ENCODE measurements at regions not wholly inside any gene's neighbourhood (a gene's known extent, or its start where the extent isn't known, plus 50 kb on each side); places are given as distances from the start of the nearest gene placed in this dataset.

DNA sequence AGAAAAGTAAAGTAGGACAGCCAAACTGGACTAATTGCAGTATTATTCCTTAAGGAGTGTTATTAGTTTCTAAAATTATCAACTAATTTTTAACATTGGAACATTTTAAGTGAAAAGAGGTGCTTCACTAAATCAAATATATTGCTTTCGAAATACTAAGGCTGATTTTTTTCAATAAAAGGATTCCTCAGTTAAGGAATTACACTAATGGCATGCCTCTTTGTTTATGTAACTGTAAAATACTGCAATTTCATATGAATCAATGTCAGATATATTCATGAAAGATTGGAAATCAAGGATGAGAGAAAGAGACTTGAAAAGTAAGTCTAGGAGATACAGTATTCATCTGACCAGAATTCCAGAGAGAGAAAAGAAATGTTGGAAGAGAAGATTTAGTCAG lies 129.8 kb downstream of the TANC2 start:
- no peak overlapping the region for H3K4me3 Mint-ChIP-seq
- no peak overlapping the region for H4K91ac ChIP-seq (ENCODE audit: insufficient read length, low read depth, low read length)
- no peak overlapping the region for H3T11ph ChIP-seq (ENCODE audit: low read length)
- no peak overlapping the region for H3K9ac ChIP-seq (ENCODE audit: extremely low read depth, insufficient read length, low read length)
- TF ChIP-seq, protein P1, sequence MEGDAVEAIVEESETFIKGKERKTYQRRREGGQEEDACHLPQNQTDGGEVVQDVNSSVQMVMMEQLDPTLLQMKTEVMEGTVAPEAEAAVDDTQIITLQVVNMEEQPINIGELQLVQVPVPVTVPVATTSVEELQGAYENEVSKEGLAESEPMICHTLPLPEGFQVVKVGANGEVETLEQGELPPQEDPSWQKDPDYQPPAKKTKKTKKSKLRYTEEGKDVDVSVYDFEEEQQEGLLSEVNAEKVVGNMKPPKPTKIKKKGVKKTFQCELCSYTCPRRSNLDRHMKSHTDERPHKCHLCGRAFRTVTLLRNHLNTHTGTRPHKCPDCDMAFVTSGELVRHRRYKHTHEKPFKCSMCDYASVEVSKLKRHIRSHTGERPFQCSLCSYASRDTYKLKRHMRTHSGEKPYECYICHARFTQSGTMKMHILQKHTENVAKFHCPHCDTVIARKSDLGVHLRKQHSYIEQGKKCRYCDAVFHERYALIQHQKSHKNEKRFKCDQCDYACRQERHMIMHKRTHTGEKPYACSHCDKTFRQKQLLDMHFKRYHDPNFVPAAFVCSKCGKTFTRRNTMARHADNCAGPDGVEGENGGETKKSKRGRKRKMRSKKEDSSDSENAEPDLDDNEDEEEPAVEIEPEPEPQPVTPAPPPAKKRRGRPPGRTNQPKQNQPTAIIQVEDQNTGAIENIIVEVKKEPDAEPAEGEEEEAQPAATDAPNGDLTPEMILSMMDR (conservative IDR thresholded peaks at IDR 0.05) = no peak
- H3K4me1 Mint-ChIP-seq = no peaks in the 10 kb centered on the region
- H3K14ac ChIP-seq (ENCODE audit: insufficient read depth, low read length) = no peak overlapping the region
- no peak overlapping the region for H2BK20ac ChIP-seq (ENCODE audit: low read depth, low read length, poor library complexity, severe bottlenecking)
- H3K79me2 ChIP-seq (ENCODE audit: insufficient read depth, low read length) = no peaks in the 10 kb centered on the region
- no peak overlapping the region for H3K18ac ChIP-seq (ENCODE audit: insufficient read length, low read depth, low read length)
- no peaks in the 10 kb centered on the region for H3K23me2 ChIP-seq (ENCODE audit: insufficient read length, low read depth, low read length, poor library complexity, severe bottlenecking)
- H3K23ac ChIP-seq (ENCODE audit: insufficient read length, low read depth, low read length) = no peak overlapping the region
- no peak overlapping the region for H2BK5ac ChIP-seq (ENCODE audit: insufficient read length, low read length)
- H3K27me3 ChIP-seq (ENCODE audit: insufficient read depth, low read length) = no peaks in the 10 kb centered on the region
- no CpG with 5 or more reads among the region's 1 CpG for WGBS (ENCODE audit: extremely low coverage, insufficient read length, low lambda C conversion rate)
- DNase-seq = no peak
- H2AFZ ChIP-seq (ENCODE audit: low read length) = no peak overlapping the region
- no peak overlapping the region for H2BK120ac ChIP-seq (ENCODE audit: low read depth, low read length, poor library complexity, severe bottlenecking)
- H3K56ac ChIP-seq (ENCODE audit: insufficient read length, low read depth, low read length) = no peak overlapping the region
- no peak overlapping the region for H2BK15ac ChIP-seq (ENCODE audit: low read depth, low read length)
- no peak overlapping the region for H4K5ac ChIP-seq (ENCODE audit: insufficient read length, low read depth, low read length)
- no peaks in the 10 kb centered on the region for H3K79me1 ChIP-seq (ENCODE audit: insufficient read depth, low read depth, low read length, poor library complexity, severe bottlenecking)
- H3K27me3 Mint-ChIP-seq (ENCODE audit: low read depth) = no peaks in the 10 kb centered on the region
- no peaks in the 10 kb centered on the region for H4K20me1 ChIP-seq (ENCODE audit: control insufficient read depth, insufficient read depth, insufficient read length)
- no peaks in the 10 kb centered on the region for H3K9me3 ChIP-seq (ENCODE audit: control insufficient read depth, low read depth, low read length)
- H3K4me1 ChIP-seq (ENCODE audit: insufficient read depth, low read length) = no peaks in the 10 kb centered on the region
- H2AK5ac ChIP-seq (ENCODE audit: insufficient read length, low read length) = no peak overlapping the region
- no peak overlapping the region for H2BK12ac ChIP-seq (ENCODE audit: insufficient read length, low read depth, low read length)
- H3K36me3 Mint-ChIP-seq (ENCODE audit: insufficient read depth in 1 of 3, low read depth in 3 of 3) = no peaks in the 10 kb centered on the region
- H3K4me2 ChIP-seq (ENCODE audit: insufficient read depth, insufficient read length, low read length) = no peak overlapping the region
- H3K9me3 Mint-ChIP-seq = no peaks in the 10 kb centered on the region
- no peak overlapping the region for H3K27ac Mint-ChIP-seq
- H4K8ac ChIP-seq (replicated peaks; ENCODE audit: insufficient read length, low read depth, low read length) = no peak overlapping the region
- no peak overlapping the region for H3K4ac ChIP-seq (ENCODE audit: low read depth, low read length)
- no peak overlapping the region for H3K27ac ChIP-seq (ENCODE audit: insufficient read length, low read depth, low read length)
